ENCODE measurements at regions not wholly inside any gene's neighbourhood (a gene's known extent, or its start where the extent isn't known, plus 50 kb on each side); places are given as distances from the start of the nearest gene placed in this dataset.
A peak's percentile ranks its signal among the peaks of the same experiment; 100 is the strongest.

DNA sequence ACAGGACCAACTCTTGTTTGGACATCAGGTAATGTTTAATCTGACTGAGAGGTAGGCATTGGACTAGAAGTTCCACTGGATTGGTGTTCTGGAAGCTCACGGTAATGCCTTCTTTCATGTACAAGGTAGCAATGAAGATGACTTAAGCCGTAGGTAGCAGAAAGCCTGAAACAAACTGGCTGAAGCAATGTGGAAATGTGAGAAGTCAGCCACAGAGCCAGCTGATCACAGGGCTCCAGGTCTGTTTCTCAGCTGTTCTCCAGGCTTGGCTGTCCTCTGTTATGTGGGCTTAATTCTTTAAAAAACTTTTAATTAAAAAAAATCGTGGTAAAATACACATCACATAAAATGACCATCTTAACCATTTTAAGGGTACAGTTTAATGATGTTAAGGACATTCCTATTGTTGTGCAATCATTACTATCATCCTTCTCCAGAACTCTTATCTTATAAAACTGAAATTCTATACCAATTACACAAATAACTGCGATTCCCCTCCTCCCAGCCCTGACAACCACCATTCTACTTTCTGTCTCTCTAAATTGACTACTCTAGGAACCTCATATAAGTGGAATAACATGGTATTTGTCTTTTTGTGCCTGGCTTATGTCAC, 101.4 kb upstream of the ZNF32 start:
- DNase-seq: peak; percentile 50
- Histone ChIP-seq H3K27ac (ENCODE audit: low read length) (peak overlapping the region; percentile 84), H3K4me1 (ENCODE audit: control insufficient read depth, insufficient read depth, low read length) (peaks cover 27% of the 10 kb centered on the region), H3K36me3 (ENCODE audit: control insufficient read depth, insufficient read depth, low read length) (no peaks in the 10 kb centered on the region), H3K9me3 (replicated peaks; ENCODE audit: control insufficient read depth, low read depth, low read length) (no peaks in the 10 kb centered on the region), H3K4me3 (ENCODE audit: low read length) (no peak overlapping the region), H3K27me3 (ENCODE audit: control insufficient read depth, insufficient read depth, low read length) (peaks cover 2% of the 10 kb centered on the region)
- 83% methylated on average over 2 of the region's 4 CpGs for WGBS (ENCODE audit: insufficient coverage)

DNA sequence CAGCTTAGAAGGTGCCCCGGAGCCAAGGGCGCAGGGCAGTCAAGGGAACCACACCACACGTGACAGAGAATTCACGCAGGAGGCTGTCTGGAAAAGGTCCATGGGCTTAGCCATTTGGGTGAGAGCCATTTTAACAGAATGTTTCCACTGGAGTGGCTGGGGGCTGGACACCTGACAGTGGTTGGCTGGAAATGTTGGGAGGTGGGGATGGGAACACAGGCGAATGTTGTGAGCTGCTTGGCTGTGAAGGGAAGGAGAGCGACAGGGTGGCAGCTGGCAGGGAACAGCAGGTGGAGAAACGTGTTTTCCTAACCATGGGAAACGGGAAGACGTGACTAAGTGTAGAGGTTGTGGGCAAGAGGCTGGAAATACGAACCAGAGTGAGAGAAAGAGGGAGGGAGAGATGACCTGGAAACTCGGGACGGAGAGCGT, 100.5 kb upstream of the ZNF32 start:
- Histone ChIP-seq H3K27me3 (ENCODE audit: control insufficient read depth, insufficient read depth, low read length) (peaks cover 2% of the 10 kb centered on the region), H3K36me3 (ENCODE audit: control insufficient read depth, insufficient read depth, low read length) (no peaks in the 10 kb centered on the region), H3K4me1 (ENCODE audit: control insufficient read depth, insufficient read depth, low read length) (peaks cover 27% of the 10 kb centered on the region), H3K4me3 (ENCODE audit: low read length) (no peak overlapping the region), H3K9me3 (replicated peaks; ENCODE audit: control insufficient read depth, low read depth, low read length) (no peaks in the 10 kb centered on the region), H3K27ac (ENCODE audit: low read length) (peak overlapping the region; percentile 84)
- WGBS (ENCODE audit: insufficient coverage): 67% methylated on average over 13 of the region's 13 CpGs
- DNase-seq: peak; percentile 76

DNA sequence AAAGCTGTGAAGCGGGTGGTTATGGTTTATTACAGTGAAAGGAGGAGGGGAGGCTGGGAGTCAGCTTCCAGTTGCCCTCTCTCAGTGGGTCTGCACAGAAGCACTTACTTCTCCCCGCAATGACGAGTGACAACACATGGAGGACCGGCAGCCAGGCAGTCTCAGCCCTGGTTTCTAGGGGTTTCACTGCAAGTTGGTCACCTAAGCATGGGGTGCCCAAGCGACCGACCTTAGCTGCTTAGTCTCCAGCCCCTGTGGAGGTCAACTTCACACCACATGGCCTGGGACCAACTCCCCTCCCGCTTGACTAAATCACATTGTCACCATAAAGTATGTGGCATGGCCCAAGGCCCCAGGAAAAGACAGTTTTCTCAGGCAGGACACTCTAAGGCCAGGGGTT, 99.9 kb upstream of the ZNF32 start:
- no peaks in the 10 kb centered on the region for H3K36me3 ChIP-seq (ENCODE audit: control insufficient read depth, insufficient read depth, low read length)
- H3K4me1 ChIP-seq (ENCODE audit: control insufficient read depth, insufficient read depth, low read length): peaks cover 27% of the 10 kb centered on the region
- H3K9me3 ChIP-seq (replicated peaks; ENCODE audit: control insufficient read depth, low read depth, low read length): no peaks in the 10 kb centered on the region
- no peak overlapping the region for H3K4me3 ChIP-seq (ENCODE audit: low read length)
- H3K27ac ChIP-seq (ENCODE audit: low read length): peak overlapping the region; percentile 51
- peaks cover 2% of the 10 kb centered on the region for H3K27me3 ChIP-seq (ENCODE audit: control insufficient read depth, insufficient read depth, low read length)
- no peak for DNase-seq
- 73% methylated on average over 6 of the region's 7 CpGs for WGBS (ENCODE audit: insufficient coverage)

DNA sequence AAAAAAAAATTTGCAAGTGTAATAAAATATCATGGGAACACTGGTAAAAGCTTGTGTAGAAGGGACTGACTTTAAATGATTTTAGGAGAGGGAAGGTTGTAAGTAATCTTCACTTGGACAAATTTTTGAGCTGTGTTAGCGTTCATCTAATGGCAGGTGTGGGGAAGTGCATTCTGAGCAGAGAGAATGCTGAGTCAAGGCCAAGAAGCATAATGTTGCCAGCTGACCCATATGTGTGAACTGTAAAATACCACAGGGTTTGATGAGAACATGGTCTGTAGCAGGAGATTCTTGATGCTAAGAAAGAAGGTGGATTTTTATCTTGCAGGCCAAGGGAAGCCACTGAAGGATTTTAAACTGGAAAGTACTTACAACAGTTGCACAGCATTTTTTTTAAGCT, 98.2 kb upstream of the ZNF32 start:
- no peaks in the 10 kb centered on the region for H3K27me3 ChIP-seq (ENCODE audit: control insufficient read depth, insufficient read depth, low read length)
- WGBS (ENCODE audit: insufficient coverage): 15% methylated on average over 1 of the region's 1 CpG
- H3K9me3 ChIP-seq (replicated peaks; ENCODE audit: control insufficient read depth, low read depth, low read length): no peaks in the 10 kb centered on the region
- DNase-seq: peak; percentile 52
- H3K27ac ChIP-seq (ENCODE audit: low read length): no peak overlapping the region
- no peak overlapping the region for H3K4me3 ChIP-seq (ENCODE audit: low read length)
- H3K4me1 ChIP-seq (ENCODE audit: control insufficient read depth, insufficient read depth, low read length): peaks cover 27% of the 10 kb centered on the region
- H3K36me3 ChIP-seq (ENCODE audit: control insufficient read depth, insufficient read depth, low read length): no peaks in the 10 kb centered on the region

DNA sequence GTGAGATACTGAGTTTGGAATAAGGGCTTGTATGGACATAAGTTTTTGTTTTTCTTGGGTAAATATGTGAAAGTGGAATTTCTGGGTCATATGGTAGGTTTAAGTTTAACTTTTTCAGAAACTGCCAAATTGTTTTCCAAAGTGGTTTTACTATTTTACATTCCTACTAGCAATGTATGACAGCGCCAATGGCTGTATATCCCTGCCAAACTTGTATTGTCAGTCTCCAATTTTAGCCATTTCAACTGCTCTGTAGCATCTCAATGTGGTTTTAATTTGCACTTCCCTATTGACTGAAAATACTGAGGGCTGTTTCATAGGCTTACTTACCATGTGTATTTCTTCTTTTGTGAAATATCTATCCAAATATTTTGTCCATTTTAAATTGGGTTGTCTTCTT, 90.5 kb upstream of the ZNF32 start:
- Histone ChIP-seq H3K4me3 (ENCODE audit: low read length) (no peak overlapping the region), H3K27me3 (ENCODE audit: control insufficient read depth, insufficient read depth, low read length) (no peaks in the 10 kb centered on the region), H3K27ac (ENCODE audit: low read length) (peak overlapping the region; percentile 71), H3K4me1 (ENCODE audit: control insufficient read depth, insufficient read depth, low read length) (peaks cover 6% of the 10 kb centered on the region), H3K9me3 (replicated peaks; ENCODE audit: control insufficient read depth, low read depth, low read length) (no peaks in the 10 kb centered on the region), H3K36me3 (ENCODE audit: control insufficient read depth, insufficient read depth, low read length) (no peaks in the 10 kb centered on the region)
- 17% methylated on average over 1 of the region's 1 CpG for WGBS (ENCODE audit: insufficient coverage)
- peak; percentile 94 for DNase-seq

DNA sequence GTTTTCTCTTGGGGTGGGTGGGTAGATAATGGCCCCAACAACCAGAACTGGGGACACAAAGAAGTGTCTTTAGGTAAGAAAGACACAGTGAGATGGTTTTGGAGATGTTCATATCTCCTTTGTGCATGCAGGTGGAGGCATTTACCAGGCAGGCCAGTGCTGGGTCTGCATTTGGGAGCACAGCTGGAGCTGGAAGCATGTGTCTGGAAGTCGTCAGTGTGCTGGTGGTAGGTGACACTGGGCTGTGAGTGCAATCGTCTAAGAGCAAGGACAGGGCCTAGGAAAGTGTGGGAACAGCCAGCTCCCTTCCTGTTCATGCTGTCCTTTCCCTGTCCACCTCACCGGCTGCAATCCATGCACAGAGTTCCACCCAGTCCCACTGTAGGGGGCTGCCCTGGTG, 88.3 kb upstream of the ZNF32 start:
- H3K4me3 ChIP-seq (ENCODE audit: low read length): no peak overlapping the region
- no peak overlapping the region for H3K27ac ChIP-seq (ENCODE audit: low read length)
- no peaks in the 10 kb centered on the region for H3K36me3 ChIP-seq (ENCODE audit: control insufficient read depth, insufficient read depth, low read length)
- no CpG with 5 or more reads among the region's 3 CpGs for WGBS (ENCODE audit: insufficient coverage)
- DNase-seq: no peak
- H3K9me3 ChIP-seq (replicated peaks; ENCODE audit: control insufficient read depth, low read depth, low read length): no peaks in the 10 kb centered on the region
- no peaks in the 10 kb centered on the region for H3K27me3 ChIP-seq (ENCODE audit: control insufficient read depth, insufficient read depth, low read length)
- peaks cover 6% of the 10 kb centered on the region for H3K4me1 ChIP-seq (ENCODE audit: control insufficient read depth, insufficient read depth, low read length)

DNA sequence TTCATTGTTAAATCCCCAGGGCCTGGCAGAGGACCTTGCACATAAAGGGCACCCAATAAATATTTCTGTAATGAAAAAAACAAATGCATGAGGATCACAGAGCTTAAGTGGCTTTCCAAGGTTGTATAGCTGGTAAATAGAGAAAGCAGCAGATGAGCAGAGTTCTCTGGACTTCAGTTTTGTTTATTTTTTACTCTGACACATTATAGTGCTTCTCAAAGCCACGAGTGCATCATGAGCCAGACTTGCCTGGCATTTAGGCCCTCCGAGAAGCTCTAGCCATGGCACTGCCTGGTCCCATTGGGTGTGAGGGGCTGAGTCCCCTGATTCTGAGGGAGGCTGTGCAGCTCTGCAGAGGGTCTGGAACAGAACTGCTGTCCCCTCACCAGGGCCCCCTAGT, 87.2 kb upstream of the ZNF32 start:
- Histone ChIP-seq H3K27me3 (ENCODE audit: control insufficient read depth, insufficient read depth, low read length) (no peaks in the 10 kb centered on the region), H3K9me3 (replicated peaks; ENCODE audit: control insufficient read depth, low read depth, low read length) (no peaks in the 10 kb centered on the region), H3K4me1 (ENCODE audit: control insufficient read depth, insufficient read depth, low read length) (peaks cover 6% of the 10 kb centered on the region), H3K27ac (ENCODE audit: low read length) (no peak overlapping the region), H3K4me3 (ENCODE audit: low read length) (no peak overlapping the region), H3K36me3 (ENCODE audit: control insufficient read depth, insufficient read depth, low read length) (no peaks in the 10 kb centered on the region)
- DNase-seq: no peak
- 57% methylated on average over 1 of the region's 2 CpGs for WGBS (ENCODE audit: insufficient coverage)

DNA sequence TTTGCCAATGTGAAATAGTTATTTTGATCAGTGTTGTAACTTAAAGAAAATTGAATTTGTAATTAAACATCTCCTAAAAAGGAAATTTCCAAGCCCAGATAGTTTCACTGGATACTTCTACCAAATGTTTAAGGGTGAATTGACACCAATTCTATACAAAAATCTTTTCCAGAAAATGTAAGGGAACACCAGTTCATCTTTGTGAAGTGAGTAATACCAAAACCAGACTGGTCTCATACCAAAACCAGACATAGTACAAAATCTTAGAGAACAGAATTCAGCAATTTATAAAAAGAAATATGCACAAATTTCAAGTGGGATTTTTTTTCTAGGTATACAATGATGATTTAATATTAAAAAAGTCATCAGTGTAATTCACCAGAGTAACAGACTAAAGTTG, 86.0 kb upstream of the ZNF32 start:
- peaks cover 5% of the 10 kb centered on the region for H3K9me3 ChIP-seq (replicated peaks; ENCODE audit: control insufficient read depth, low read depth, low read length)
- no peak overlapping the region for H3K4me3 ChIP-seq (ENCODE audit: low read length)
- H3K4me1 ChIP-seq (ENCODE audit: control insufficient read depth, insufficient read depth, low read length): peaks cover 6% of the 10 kb centered on the region
- H3K36me3 ChIP-seq (ENCODE audit: control insufficient read depth, insufficient read depth, low read length): no peaks in the 10 kb centered on the region
- no peaks in the 10 kb centered on the region for H3K27me3 ChIP-seq (ENCODE audit: control insufficient read depth, insufficient read depth, low read length)
- H3K27ac ChIP-seq (ENCODE audit: low read length): no peak overlapping the region
- DNase-seq: no peak

DNA sequence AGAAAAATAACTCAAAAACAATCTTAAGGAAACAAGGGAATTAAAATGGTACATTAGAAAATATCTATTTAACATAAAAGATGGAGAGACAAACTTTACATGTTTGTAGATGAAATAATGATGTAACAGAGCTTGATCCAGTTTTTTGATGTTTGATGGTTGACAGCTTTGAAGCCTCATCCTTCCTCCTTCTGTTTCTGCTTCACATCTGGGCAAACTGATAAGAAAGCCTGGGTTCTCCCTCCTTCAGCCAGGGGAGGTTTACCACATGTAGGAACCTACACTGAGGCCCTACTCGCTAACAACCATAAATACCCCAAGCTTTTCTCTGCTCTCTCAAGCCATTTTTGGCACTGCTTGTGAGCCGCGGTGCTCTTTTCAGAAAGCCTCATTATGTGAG, 82.8 kb upstream of the ZNF32 start:
- no peak overlapping the region for H3K27ac ChIP-seq (ENCODE audit: low read length)
- no peaks in the 10 kb centered on the region for H3K27me3 ChIP-seq (ENCODE audit: control insufficient read depth, insufficient read depth, low read length)
- no peaks in the 10 kb centered on the region for H3K4me1 ChIP-seq (ENCODE audit: control insufficient read depth, insufficient read depth, low read length)
- H3K36me3 ChIP-seq (ENCODE audit: control insufficient read depth, insufficient read depth, low read length): no peaks in the 10 kb centered on the region
- no CpG with 5 or more reads among the region's 3 CpGs for WGBS (ENCODE audit: insufficient coverage)
- no peak for DNase-seq
- H3K9me3 ChIP-seq (replicated peaks; ENCODE audit: control insufficient read depth, low read depth, low read length): peaks cover 23% of the 10 kb centered on the region
- no peak overlapping the region for H3K4me3 ChIP-seq (ENCODE audit: low read length)

DNA sequence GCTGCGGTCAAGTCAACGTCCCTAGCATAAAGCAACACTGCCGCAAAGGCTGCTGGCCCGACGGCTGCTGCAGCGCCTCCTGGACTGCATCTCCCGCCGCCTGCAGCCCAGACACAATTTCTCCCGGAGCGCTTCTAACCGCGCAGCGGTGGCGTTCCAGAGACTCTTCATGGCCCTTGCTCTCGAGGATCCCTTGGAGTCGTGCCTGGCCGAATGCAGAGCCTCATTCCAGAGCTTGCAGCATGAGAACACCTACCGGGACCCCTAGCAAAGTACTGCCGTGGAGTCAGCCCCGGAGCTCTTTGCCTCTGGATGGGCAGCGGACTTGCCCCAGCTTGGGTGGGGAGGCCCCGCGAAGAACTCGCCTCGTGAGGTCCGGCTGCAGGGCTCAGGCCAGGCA, 79.7 kb upstream of the ZNF32 start:
- Histone ChIP-seq H3K4me1 (ENCODE audit: control insufficient read depth, insufficient read depth, low read length) (no peaks in the 10 kb centered on the region), H3K27ac (ENCODE audit: low read length) (no peak overlapping the region), H3K4me3 (ENCODE audit: low read length) (no peak overlapping the region), H3K27me3 (ENCODE audit: control insufficient read depth, insufficient read depth, low read length) (no peaks in the 10 kb centered on the region), H3K36me3 (ENCODE audit: control insufficient read depth, insufficient read depth, low read length) (no peaks in the 10 kb centered on the region), H3K9me3 (replicated peaks; ENCODE audit: control insufficient read depth, low read depth, low read length) (peaks cover 27% of the 10 kb centered on the region)
- DNase-seq: no peak
- WGBS (ENCODE audit: insufficient coverage): 87% methylated on average over 26 of the region's 26 CpGs

DNA sequence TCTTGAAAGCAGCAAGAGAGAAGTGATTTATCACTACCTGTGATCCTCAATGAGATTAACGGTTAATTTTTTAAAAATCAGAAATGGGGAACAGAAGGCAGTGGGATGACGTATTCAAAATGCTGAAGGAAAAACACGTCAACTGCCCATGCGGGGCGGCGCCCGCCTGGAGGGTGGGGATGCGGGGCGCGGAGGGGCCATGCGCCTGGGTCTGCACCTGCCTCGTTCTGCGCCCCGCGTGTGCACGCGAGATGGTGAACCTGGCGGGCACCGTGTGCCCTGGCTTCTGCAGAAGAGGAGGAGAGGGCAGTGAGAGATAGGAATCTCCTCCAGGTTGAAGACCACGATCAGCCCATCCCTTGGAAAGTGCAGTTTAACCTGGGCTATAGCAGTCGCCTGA, 79.3 kb upstream of the ZNF32 start:
- H3K27ac ChIP-seq (ENCODE audit: low read length): no peak overlapping the region
- H3K9me3 ChIP-seq (replicated peaks; ENCODE audit: control insufficient read depth, low read depth, low read length): peaks cover 27% of the 10 kb centered on the region
- no peak for DNase-seq
- no peaks in the 10 kb centered on the region for H3K36me3 ChIP-seq (ENCODE audit: control insufficient read depth, insufficient read depth, low read length)
- H3K27me3 ChIP-seq (ENCODE audit: control insufficient read depth, insufficient read depth, low read length): no peaks in the 10 kb centered on the region
- 92% methylated on average over 19 of the region's 21 CpGs for WGBS (ENCODE audit: insufficient coverage)
- H3K4me3 ChIP-seq (ENCODE audit: low read length): no peak overlapping the region
- H3K4me1 ChIP-seq (ENCODE audit: control insufficient read depth, insufficient read depth, low read length): no peaks in the 10 kb centered on the region

All from muscle of leg (tissue), 3 donors.